Mammary epithelial cell (primary cell): ENCODE measurements at regions not wholly inside any gene's neighbourhood (a gene's known extent, or its start where the extent isn't known, plus 50 kb on each side); places are given as distances from the start of the nearest gene placed in this dataset.

Experiments
- EZH2 ChIP-seq: IDR thresholded peaks from 2 replicates; pipeline ENCODE4 v1.6.1; 2012; ENCODE audit warnings: low read length, inconsistent platforms, borderline replicate concordance
- TF ChIP-seq, protein P1 (sequence below), 2 donors: IDR thresholded peaks in 1 of 2; conservative IDR thresholded peaks in 1 of 2; 2 replicates each; pipeline ENCODE4 v1.5.1; 2011 to 2012; ENCODE audit warnings: inconsistent platforms in 2 of 2, low read length in 2 of 2, mild to moderate bottlenecking in 2 of 2, control low read depth in 1 of 2, low read depth in 1 of 2; ENCODE audit not compliant: insufficient read depth in 1 of 2; ENCODE audit errors: extremely low read depth in 1 of 2

DNA sequence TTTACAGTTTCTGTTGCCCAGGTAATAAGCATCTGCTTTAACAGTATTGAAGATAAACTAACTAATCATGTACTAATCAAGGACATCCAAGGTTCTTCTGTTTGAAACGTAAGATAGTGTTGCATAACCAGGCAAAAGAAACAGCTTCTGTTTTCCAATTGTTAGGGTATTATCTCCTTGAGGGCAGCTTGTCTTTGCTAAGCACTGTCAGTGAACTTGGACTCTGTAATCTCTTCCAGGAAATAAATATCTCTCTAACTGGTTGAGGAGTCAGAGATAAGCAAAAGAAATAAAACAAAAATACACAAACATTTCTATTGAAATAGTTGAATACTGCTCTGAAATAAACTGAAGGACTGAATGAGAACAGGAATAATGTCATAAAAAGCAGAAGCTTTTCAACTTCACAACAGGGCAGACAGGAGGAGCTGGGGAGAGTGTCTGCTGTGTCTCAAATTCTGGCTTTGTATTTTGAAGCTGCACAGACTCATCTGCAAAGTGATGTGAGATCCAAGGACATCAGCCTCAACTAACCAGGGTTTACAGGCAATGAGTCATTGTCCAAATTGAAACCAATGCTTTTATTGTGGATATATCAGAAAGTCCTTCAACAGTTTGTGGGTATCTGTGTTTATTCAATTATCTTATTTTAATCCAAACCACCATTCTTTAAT, 1253.0 kb upstream of the PCDH7 start:
- TF ChIP-seq, protein P1, sequence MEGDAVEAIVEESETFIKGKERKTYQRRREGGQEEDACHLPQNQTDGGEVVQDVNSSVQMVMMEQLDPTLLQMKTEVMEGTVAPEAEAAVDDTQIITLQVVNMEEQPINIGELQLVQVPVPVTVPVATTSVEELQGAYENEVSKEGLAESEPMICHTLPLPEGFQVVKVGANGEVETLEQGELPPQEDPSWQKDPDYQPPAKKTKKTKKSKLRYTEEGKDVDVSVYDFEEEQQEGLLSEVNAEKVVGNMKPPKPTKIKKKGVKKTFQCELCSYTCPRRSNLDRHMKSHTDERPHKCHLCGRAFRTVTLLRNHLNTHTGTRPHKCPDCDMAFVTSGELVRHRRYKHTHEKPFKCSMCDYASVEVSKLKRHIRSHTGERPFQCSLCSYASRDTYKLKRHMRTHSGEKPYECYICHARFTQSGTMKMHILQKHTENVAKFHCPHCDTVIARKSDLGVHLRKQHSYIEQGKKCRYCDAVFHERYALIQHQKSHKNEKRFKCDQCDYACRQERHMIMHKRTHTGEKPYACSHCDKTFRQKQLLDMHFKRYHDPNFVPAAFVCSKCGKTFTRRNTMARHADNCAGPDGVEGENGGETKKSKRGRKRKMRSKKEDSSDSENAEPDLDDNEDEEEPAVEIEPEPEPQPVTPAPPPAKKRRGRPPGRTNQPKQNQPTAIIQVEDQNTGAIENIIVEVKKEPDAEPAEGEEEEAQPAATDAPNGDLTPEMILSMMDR (conservative IDR thresholded peaks at IDR 0.05 in 1 of 2, IDR thresholded peaks at IDR 0.05 in 1 of 2; ENCODE audit: extremely low read depth in 1 of 2, insufficient read depth in 1 of 2, low read depth in 1 of 2, low read length in 2 of 2): no peak
- no peak for TF ChIP-seq EZH2
